ENCODE measurements at regions not wholly inside any gene's neighbourhood (a gene's known extent, or its start where the extent isn't known, plus 50 kb on each side); places are given as distances from the start of the nearest gene placed in this dataset.

- no peak for TF ChIP-seq CTCF (IDR thresholded peaks at IDR 0.05; ENCODE audit: insufficient read depth, low read length)
- no peak for DNase-seq (ENCODE audit: low read depth)
- H3K4me3 ChIP-seq (ENCODE audit: low read depth, low read length) = no peak overlapping the region
These were observed 58.9 kb upstream of the SLC30A5 start for GRCh38 chr5:69034898-69035297.

- H3K4me3 ChIP-seq (ENCODE audit: low read depth, low read length) = no peak overlapping the region
- no peak for DNase-seq (ENCODE audit: low read depth)
- TF ChIP-seq CTCF (IDR thresholded peaks at IDR 0.05; ENCODE audit: insufficient read depth, low read length) = no peak
These were observed 58.1 kb upstream of the SLC30A5 start for GRCh38 chr5:69035665-69036064.

- no peak overlapping the region for H3K4me3 ChIP-seq (ENCODE audit: low read depth, low read length)
- DNase-seq (ENCODE audit: low read depth) = no peak
- no peak for TF ChIP-seq CTCF (IDR thresholded peaks at IDR 0.05; ENCODE audit: insufficient read depth, low read length)
These were observed 55.3 kb upstream of the SLC30A5 start for GRCh38 chr5:69038539-69038938.

- TF ChIP-seq CTCF (IDR thresholded peaks at IDR 0.05; ENCODE audit: insufficient read depth, low read length) = no peak
These were observed 54.0 kb upstream of the SLC30A5 start for GRCh38 chr5:69039829-69040228.

GRCh38 chr5:69042500-69042899, 51.3 kb upstream of the SLC30A5 start:
- no peak for DNase-seq (ENCODE audit: low read depth)
- TF ChIP-seq CTCF (IDR thresholded peaks at IDR 0.05; ENCODE audit: insufficient read depth, low read length) = no peak
- no peak overlapping the region for H3K4me3 ChIP-seq (ENCODE audit: low read depth, low read length)

More at GRCh38 chr5:69039829-69040228, 54.0 kb upstream of the SLC30A5 start:
- H3K4me3 ChIP-seq (ENCODE audit: low read depth, low read length) = no peak overlapping the region
- no peak for DNase-seq (ENCODE audit: low read depth)

GRCh38 chr5:69042915-69043654, 50.7 kb upstream of the SLC30A5 start:
- peak overlapping the region; percentile 58 for H3K4me3 ChIP-seq (ENCODE audit: low read depth, low read length)
- DNase-seq (ENCODE audit: low read depth) = peak; percentile 98
- peak; percentile 66 for TF ChIP-seq CTCF (IDR thresholded peaks at IDR 0.05; ENCODE audit: insufficient read depth, low read length)

GRCh38 chr5:69043655-69043996, 50.2 kb upstream of the SLC30A5 start:
- TF ChIP-seq CTCF (IDR thresholded peaks at IDR 0.05; ENCODE audit: insufficient read depth, low read length) = no peak
- DNase-seq (ENCODE audit: low read depth) = peak; percentile 16
- no peak overlapping the region for H3K4me3 ChIP-seq (ENCODE audit: low read depth, low read length)

All from fibroblast of the aortic adventitia (primary cell).